ENCODE measurements at regions not wholly inside any gene's neighbourhood (a gene's known extent, or its start where the extent isn't known, plus 50 kb on each side); places are given as distances from the start of the nearest gene placed in this dataset.

DNA sequence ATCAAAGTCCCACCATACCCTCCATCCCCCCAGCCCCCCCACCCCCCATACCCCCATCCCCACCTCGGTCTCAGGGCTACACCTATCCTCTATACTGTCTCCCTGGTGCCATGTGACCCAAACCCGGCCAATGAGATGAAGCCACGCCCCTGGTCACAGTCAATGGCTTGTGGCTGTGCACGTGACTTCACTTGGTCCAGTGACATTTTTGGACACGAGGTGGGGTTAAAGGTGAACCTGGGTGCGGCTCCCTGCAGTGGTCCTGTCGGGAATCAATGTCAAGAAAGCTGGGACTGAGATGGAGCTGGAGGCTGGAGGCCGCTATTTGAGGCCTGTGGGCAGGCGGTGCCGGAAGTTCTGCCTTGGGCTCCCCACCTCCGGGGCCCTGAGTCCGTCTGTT is 100.7 kb upstream of the MAP1LC3B2 start:
- no peak for ATAC-seq (ENCODE audit: low FRiP score)
- Histone ChIP-seq H3K27me3 (ENCODE audit: control insufficient read depth in 1 of 2, insufficient read depth in 2 of 2, low read length in 1 of 2) (no peaks in the 10 kb centered on the region), H3K36me3 (ENCODE audit: control insufficient read depth in 1 of 2, insufficient read depth in 2 of 2, low read length in 1 of 2) (no peaks in the 10 kb centered on the region), H3K27ac (ENCODE audit: low read depth in 1 of 2, low read length in 2 of 2) (no peak overlapping the region), H3K4me3 (ENCODE audit: low read length in 2 of 2) (no peak overlapping the region), H3K9me3 (ENCODE audit: control insufficient read depth, low read length) (no peaks in the 10 kb centered on the region), H3K4me1 (ENCODE audit: control insufficient read depth in 1 of 2, insufficient read depth in 2 of 2, low read length in 2 of 2) (peaks cover 0 to 2% of the 10 kb centered on the region in 2 donors)
- intact Hi-C loops (cut with DNase I): loop anchor here (5.0 to 10.0 kb wide), 2 partner anchors 69 to 136 kb away; no protein-coding TSS in a partner anchor
- 90 to 96% methylated on average over 12 of the region's 12 CpGs for WGBS, 2 donors
- no peak for DNase-seq

GRCh38 chr12:116459011-116459875 is 99.9 kb upstream of the MAP1LC3B2 start:
- H3K27ac ChIP-seq (ENCODE audit: low read depth in 1 of 2, low read length in 2 of 2): no peak overlapping the region
- H3K27me3 ChIP-seq (ENCODE audit: control insufficient read depth in 1 of 2, insufficient read depth in 2 of 2, low read length in 1 of 2): no peaks in the 10 kb centered on the region
- no peaks in the 10 kb centered on the region for H3K36me3 ChIP-seq (ENCODE audit: control insufficient read depth in 1 of 2, insufficient read depth in 2 of 2, low read length in 1 of 2)
- no peak overlapping the region for H3K4me3 ChIP-seq (ENCODE audit: low read length in 2 of 2)
- ATAC-seq (ENCODE audit: low FRiP score) (no peak), DNase-seq (no peak)
- H3K9me3 ChIP-seq (ENCODE audit: control insufficient read depth, low read length): no peaks in the 10 kb centered on the region
- intact Hi-C loops (cut with DNase I): loop anchor here (5.0 to 10.0 kb wide), 2 partner anchors 68 to 136 kb away; no protein-coding TSS in a partner anchor
- H3K4me1 ChIP-seq (ENCODE audit: control insufficient read depth in 1 of 2, insufficient read depth in 2 of 2, low read length in 2 of 2): peaks cover 0 to 2% of the 10 kb centered on the region in 2 donors
- 91% methylated on average over 21 of the region's 21 CpGs for WGBS, 2 donors

- Histone ChIP-seq H3K4me3 (ENCODE audit: low read length in 2 of 2) (no peak overlapping the region), H3K36me3 (ENCODE audit: control insufficient read depth in 1 of 2, insufficient read depth in 2 of 2, low read length in 1 of 2) (no peaks in the 10 kb centered on the region), H3K27ac (ENCODE audit: low read depth in 1 of 2, low read length in 2 of 2) (no peak overlapping the region), H3K4me1 (ENCODE audit: control insufficient read depth in 1 of 2, insufficient read depth in 2 of 2, low read length in 2 of 2) (no peaks in the 10 kb centered on the region), H3K9me3 (ENCODE audit: control insufficient read depth, low read length) (no peaks in the 10 kb centered on the region), H3K27me3 (ENCODE audit: control insufficient read depth in 1 of 2, insufficient read depth in 2 of 2, low read length in 1 of 2) (no peaks in the 10 kb centered on the region)
- no peak for ATAC-seq (ENCODE audit: low FRiP score)
- DNase-seq: no peak
- 73 to 75% methylated on average over 17 of the region's 17 CpGs for WGBS, 2 donors
- intact Hi-C loops (cut with DNase I): loop anchor here (5.0 to 10.0 kb wide), 2 partner anchors 67 to 135 kb away; no protein-coding TSS in a partner anchor
These were observed 99.1 kb upstream of the MAP1LC3B2 start for GRCh38 chr12:116459916-116460663.

- no peaks in the 10 kb centered on the region for H3K27me3 ChIP-seq (ENCODE audit: control insufficient read depth in 1 of 2, insufficient read depth in 2 of 2, low read length in 1 of 2)
- ATAC-seq (ENCODE audit: low FRiP score): no peak
- WGBS, 2 donors: 97 to 99% methylated on average over 6 of the region's 6 CpGs
These were observed 98.1 kb upstream of the MAP1LC3B2 start for GRCh38 chr12:116461060-116461459.

GRCh38 chr12:116463366-116463765 is 95.8 kb upstream of the MAP1LC3B2 start:
- Histone ChIP-seq H3K9me3 (ENCODE audit: control insufficient read depth, low read length) (no peaks in the 10 kb centered on the region), H3K4me1 (ENCODE audit: control insufficient read depth in 1 of 2, insufficient read depth in 2 of 2, low read length in 2 of 2) (no peaks in the 10 kb centered on the region), H3K27me3 (ENCODE audit: control insufficient read depth in 1 of 2, insufficient read depth in 2 of 2, low read length in 1 of 2) (no peaks in the 10 kb centered on the region), H3K27ac (ENCODE audit: low read depth in 1 of 2, low read length in 2 of 2) (no peak overlapping the region), H3K4me3 (ENCODE audit: low read length in 2 of 2) (no peak overlapping the region), H3K36me3 (ENCODE audit: control insufficient read depth in 1 of 2, insufficient read depth in 2 of 2, low read length in 1 of 2) (no peaks in the 10 kb centered on the region)
- intact Hi-C loops (cut with DNase I): no loop called here
- ATAC-seq (ENCODE audit: low FRiP score) (no peak), DNase-seq (peak in 1 of 2 donors; percentile 30)
- WGBS, 2 donors: 99 to 100% methylated on average over 1 of the region's 1 CpG

More at GRCh38 chr12:116461060-116461459, 98.1 kb upstream of the MAP1LC3B2 start:
- Histone ChIP-seq H3K4me1 (ENCODE audit: control insufficient read depth in 1 of 2, insufficient read depth in 2 of 2, low read length in 2 of 2) (no peaks in the 10 kb centered on the region), H3K36me3 (ENCODE audit: control insufficient read depth in 1 of 2, insufficient read depth in 2 of 2, low read length in 1 of 2) (no peaks in the 10 kb centered on the region), H3K27ac (ENCODE audit: low read depth in 1 of 2, low read length in 2 of 2) (no peak overlapping the region), H3K4me3 (ENCODE audit: low read length in 2 of 2) (no peak overlapping the region), H3K9me3 (ENCODE audit: control insufficient read depth, low read length) (no peaks in the 10 kb centered on the region)
- intact Hi-C loops (cut with DNase I): no loop called here
- DNase-seq: no peak

- 95 to 96% methylated on average over 3 of the region's 3 CpGs for WGBS, 2 donors
- Histone ChIP-seq H3K9me3 (ENCODE audit: control insufficient read depth, low read length) (no peaks in the 10 kb centered on the region), H3K27me3 (ENCODE audit: control insufficient read depth in 1 of 2, insufficient read depth in 2 of 2, low read length in 1 of 2) (no peaks in the 10 kb centered on the region), H3K4me1 (ENCODE audit: control insufficient read depth in 1 of 2, insufficient read depth in 2 of 2, low read length in 2 of 2) (no peaks in the 10 kb centered on the region), H3K36me3 (ENCODE audit: control insufficient read depth in 1 of 2, insufficient read depth in 2 of 2, low read length in 1 of 2) (no peaks in the 10 kb centered on the region), H3K27ac (ENCODE audit: low read depth in 1 of 2, low read length in 2 of 2) (no peak overlapping the region), H3K4me3 (ENCODE audit: low read length in 2 of 2) (no peak overlapping the region)
- ATAC-seq (ENCODE audit: low FRiP score) (no peak), DNase-seq (no peak)
- intact Hi-C loops (cut with DNase I): no loop called here
These were observed 93.8 kb upstream of the MAP1LC3B2 start for GRCh38 chr12:116465407-116465806.

DNA sequence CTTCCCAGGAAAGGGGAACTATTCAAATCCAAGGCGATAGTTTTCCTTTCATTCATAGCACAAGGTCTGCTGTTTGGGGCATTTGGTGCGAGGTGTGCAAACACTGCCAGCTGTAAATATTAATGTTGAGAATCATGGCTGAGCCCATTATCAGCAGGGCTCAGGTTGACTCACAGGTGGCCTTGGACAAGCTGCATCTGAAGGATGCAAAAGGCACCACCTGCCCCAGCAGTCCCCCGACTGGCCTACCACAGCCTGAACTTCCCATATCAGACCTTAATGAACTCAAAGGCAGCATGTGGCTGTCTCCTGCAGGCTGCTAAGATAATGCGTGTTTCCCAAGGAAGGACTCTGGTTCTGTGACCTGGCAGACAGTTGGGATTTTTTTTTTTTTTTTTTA is 93.3 kb upstream of the MAP1LC3B2 start:
- Histone ChIP-seq H3K27me3 (ENCODE audit: control insufficient read depth in 1 of 2, insufficient read depth in 2 of 2, low read length in 1 of 2) (no peaks in the 10 kb centered on the region), H3K4me1 (ENCODE audit: control insufficient read depth in 1 of 2, insufficient read depth in 2 of 2, low read length in 2 of 2) (no peaks in the 10 kb centered on the region), H3K4me3 (ENCODE audit: low read length in 2 of 2) (no peak overlapping the region), H3K36me3 (ENCODE audit: control insufficient read depth in 1 of 2, insufficient read depth in 2 of 2, low read length in 1 of 2) (no peaks in the 10 kb centered on the region), H3K9me3 (ENCODE audit: control insufficient read depth, low read length) (no peaks in the 10 kb centered on the region), H3K27ac (ENCODE audit: low read depth in 1 of 2, low read length in 2 of 2) (no peak overlapping the region)
- DNase-seq (no peak), ATAC-seq (ENCODE audit: low FRiP score) (no peak)
- WGBS, 2 donors: 91 to 92% methylated on average over 4 of the region's 4 CpGs
- intact Hi-C loops (cut with DNase I): no loop called here

- WGBS, 2 donors: 68 to 76% methylated on average over 3 of the region's 3 CpGs
These were observed 92.6 kb upstream of the MAP1LC3B2 start for GRCh38 chr12:116466536-116466935.

More at GRCh38 chr12:116466536-116466935, 92.6 kb upstream of the MAP1LC3B2 start:
- Histone ChIP-seq H3K4me1 (ENCODE audit: control insufficient read depth in 1 of 2, insufficient read depth in 2 of 2, low read length in 2 of 2) (no peaks in the 10 kb centered on the region), H3K27ac (ENCODE audit: low read depth in 1 of 2, low read length in 2 of 2) (no peak overlapping the region), H3K36me3 (ENCODE audit: control insufficient read depth in 1 of 2, insufficient read depth in 2 of 2, low read length in 1 of 2) (no peaks in the 10 kb centered on the region), H3K27me3 (ENCODE audit: control insufficient read depth in 1 of 2, insufficient read depth in 2 of 2, low read length in 1 of 2) (no peaks in the 10 kb centered on the region), H3K9me3 (ENCODE audit: control insufficient read depth, low read length) (no peaks in the 10 kb centered on the region), H3K4me3 (ENCODE audit: low read length in 2 of 2) (no peak overlapping the region)
- DNase-seq (peak in 1 of 2 donors; percentile 1), ATAC-seq (ENCODE audit: low FRiP score) (no peak)
- intact Hi-C loops (cut with DNase I): no loop called here

Data from aorta (tissue), 5 donors.